Trophoblast cell (in vitro differentiated cells and primary cell): ENCODE measurements at regions not wholly inside any gene's neighbourhood (a gene's known extent, or its start where the extent isn't known, plus 50 kb on each side); places are given as distances from the start of the nearest gene placed in this dataset.

ENCODE experiments used
- DNase-seq, 2 donors: peaks; one replicate each; pipeline ENCODE4 v3.0.0-alpha.2; 2016
- H2AFZ ChIP-seq: 2 replicates; pipeline ENCODE4 v1.6.1; 2013; ENCODE audit warnings: low read length, moderate library complexity, mild to moderate bottlenecking; ENCODE audit not compliant: insufficient read depth, poor library complexity
- H2AK5ac ChIP-seq: 2 replicates; pipeline ENCODE4 v1.6.1; 2013; ENCODE audit warnings: mild to moderate bottlenecking, low read length
- H2BK120ac ChIP-seq: 2 replicates; pipeline ENCODE4 v1.6.1; 2013; ENCODE audit warnings: low read length, mild to moderate bottlenecking, moderate library complexity; ENCODE audit not compliant: insufficient read depth, poor library complexity
- H2BK12ac ChIP-seq: 2 replicates; pipeline ENCODE4 v1.6.1; 2013; ENCODE audit warnings: mild to moderate bottlenecking, low read length, moderate library complexity
- H2BK5ac ChIP-seq: 2 replicates; pipeline ENCODE4 v1.6.1; 2013; ENCODE audit warnings: low read length, low read depth, moderate library complexity, mild to moderate bottlenecking; ENCODE audit not compliant: poor library complexity
- H3K14ac ChIP-seq: 2 replicates; pipeline ENCODE4 v1.6.1; 2013; ENCODE audit warnings: mild to moderate bottlenecking, low read length
- H3K18ac ChIP-seq: 2 replicates; pipeline ENCODE4 v1.6.1; 2013; ENCODE audit warnings: mild to moderate bottlenecking, low read length
- H3K23ac ChIP-seq: 2 replicates; pipeline ENCODE4 v1.6.1; 2013; ENCODE audit warnings: low read length
- H3K27ac ChIP-seq: 2 replicates; pipeline ENCODE4 v1.5.1; 2013; ENCODE audit warnings: low read depth, mild to moderate bottlenecking, inconsistent platforms, low read length, moderate library complexity
- H3K27me3 ChIP-seq: 2 replicates; pipeline ENCODE4 v1.6.1; 2013; ENCODE audit warnings: inconsistent platforms, mild to moderate bottlenecking, low read length, moderate library complexity; ENCODE audit not compliant: insufficient read depth
- H3K36me3 ChIP-seq, 2 experiments: 1 replicate in 1 of 2; 2 replicates in 1 of 2; pipeline ENCODE4 v1.6.1; 2013; ENCODE audit warnings: low read length in 2 of 2, mild to moderate bottlenecking in 2 of 2, moderate library complexity in 1 of 2; ENCODE audit not compliant: insufficient read depth in 2 of 2, control insufficient read depth in 1 of 2
- H3K4ac ChIP-seq: 2 replicates; pipeline ENCODE4 v1.6.1; 2013; ENCODE audit warnings: low read depth, mild to moderate bottlenecking, low read length, moderate library complexity
- H3K4me1 ChIP-seq, 2 experiments: 1 replicate in 1 of 2; 2 replicates in 1 of 2; pipeline ENCODE4 v1.6.1; 2013; ENCODE audit warnings: low read length in 2 of 2, mild to moderate bottlenecking in 2 of 2, moderate library complexity in 1 of 2; ENCODE audit not compliant: insufficient read depth in 2 of 2, control insufficient read depth in 1 of 2
- H3K4me2 ChIP-seq: 2 replicates; pipeline ENCODE4 v1.6.1; 2013; ENCODE audit warnings: inconsistent platforms, mild to moderate bottlenecking, low read length, moderate library complexity
- H3K4me3 ChIP-seq: 2 replicates; pipeline ENCODE4 v1.5.1; 2013; ENCODE audit warnings: mild to moderate bottlenecking, low read depth, low read length, inconsistent platforms
- H3K79me1 ChIP-seq: one replicate; pipeline ENCODE4 v1.6.1; 2013; ENCODE audit warnings: low read length
- H3K79me2 ChIP-seq: 2 replicates; pipeline ENCODE4 v1.6.1; 2013; ENCODE audit warnings: low read length, mild to moderate bottlenecking; ENCODE audit not compliant: control insufficient read depth, insufficient read depth, poor library complexity
- H3K9ac ChIP-seq: 2 replicates; pipeline ENCODE4 v1.6.1; 2013; ENCODE audit warnings: mild to moderate bottlenecking, low read length
- H3K9me3 ChIP-seq: 2 replicates; pipeline ENCODE4 v1.6.1; 2013; ENCODE audit warnings: low read depth, mild to moderate bottlenecking, control low read depth, inconsistent platforms, low read length; ENCODE audit not compliant: insufficient read depth
- H4K12ac ChIP-seq: 2 replicates; pipeline ENCODE4 v1.6.1; 2013; ENCODE audit warnings: low read depth, mild to moderate bottlenecking, low read length, moderate library complexity
- H4K8ac ChIP-seq: 2 replicates; pipeline ENCODE4 v1.6.1; 2013; ENCODE audit warnings: low read depth, mild to moderate bottlenecking, low read length, moderate library complexity
- H4K91ac ChIP-seq: one replicate; pipeline ENCODE4 v1.6.1; 2013; ENCODE audit warnings: low read depth, mild to moderate bottlenecking, low read length, moderate library complexity
- WGBS: extraction: QIAGEN DNeasy Blood & Tissue Kit; methylation state at CpG from one replicate; pipeline ENCODE4 v1.1.7; 2013; ENCODE audit warnings: missing lambda C conversion rate; ENCODE audit not compliant: insufficient read length, insufficient coverage; ENCODE audit errors: extremely low coverage; 5-methylcytosine and 5-hydroxymethylcytosine counted together

GRCh38 chr4:126221717-126222340 lies 907.1 kb downstream of the FAT4 start:
- H4K91ac ChIP-seq = no peak overlapping the region
- H3K9ac ChIP-seq = no peak overlapping the region
- no peak overlapping the region for H3K23ac ChIP-seq
- H3K27ac ChIP-seq = no peak overlapping the region
- H3K4me2 ChIP-seq = no peak overlapping the region
- no peaks in the 10 kb centered on the region for H3K9me3 ChIP-seq
- H2BK120ac ChIP-seq = no peak overlapping the region
- H3K79me1 ChIP-seq = no peaks in the 10 kb centered on the region
- H3K36me3 ChIP-seq = no peaks in the 10 kb centered on the region
- no peaks in the 10 kb centered on the region for H3K27me3 ChIP-seq
- no peak overlapping the region for H4K8ac ChIP-seq
- no peak overlapping the region for H2BK12ac ChIP-seq
- no CpG with 5 or more reads among the region's 1 CpG for WGBS
- H3K4me1 ChIP-seq = no peaks in the 10 kb centered on the region
- no peak for DNase-seq
- no peak overlapping the region for H3K14ac ChIP-seq
- no peaks in the 10 kb centered on the region for H3K79me2 ChIP-seq
- no peak overlapping the region for H3K4me3 ChIP-seq
- H3K18ac ChIP-seq = no peak overlapping the region
- H4K12ac ChIP-seq = no peak overlapping the region
- no peak overlapping the region for H2AK5ac ChIP-seq
- H2AFZ ChIP-seq = no peak overlapping the region
- H3K4ac ChIP-seq = no peak overlapping the region
- no peak overlapping the region for H2BK5ac ChIP-seq

- no peak overlapping the region for H3K4ac ChIP-seq
- no peak overlapping the region for H3K14ac ChIP-seq
- no peaks in the 10 kb centered on the region for H3K79me1 ChIP-seq
- no peak overlapping the region for H3K4me3 ChIP-seq
- no peak overlapping the region for H4K12ac ChIP-seq
- no peaks in the 10 kb centered on the region for H3K27me3 ChIP-seq
- no peak overlapping the region for H2BK5ac ChIP-seq
- no peak overlapping the region for H3K18ac ChIP-seq
- H4K8ac ChIP-seq = no peak overlapping the region
- H3K9me3 ChIP-seq = no peaks in the 10 kb centered on the region
- H3K4me2 ChIP-seq = no peak overlapping the region
- DNase-seq = peak in 1 of 2 donors; percentile 45
- H3K79me2 ChIP-seq = no peaks in the 10 kb centered on the region
- H3K4me1 ChIP-seq = no peaks in the 10 kb centered on the region
- no peak overlapping the region for H2BK120ac ChIP-seq
- no peak overlapping the region for H3K27ac ChIP-seq
- no peaks in the 10 kb centered on the region for H3K36me3 ChIP-seq
- no peak overlapping the region for H3K23ac ChIP-seq
- H3K9ac ChIP-seq = no peak overlapping the region
- no peak overlapping the region for H2AFZ ChIP-seq
- H2BK12ac ChIP-seq = no peak overlapping the region
- H2AK5ac ChIP-seq = no peak overlapping the region
- no peak overlapping the region for H4K91ac ChIP-seq
- no CpG with 5 or more reads among the region's 2 CpGs for WGBS
Measured at GRCh38 chr4:126223784-126224407, 909.1 kb downstream of the FAT4 start.

- Histone ChIP-seq H3K79me2 (no peaks in the 10 kb centered on the region), H3K14ac (no peak overlapping the region), H4K8ac (no peak overlapping the region), H3K27ac (no peak overlapping the region), H3K23ac (no peak overlapping the region), H3K4me2 (no peak overlapping the region), H4K91ac (no peak overlapping the region), H3K27me3 (no peaks in the 10 kb centered on the region), H3K4me1 (no peaks in the 10 kb centered on the region), H3K18ac (no peak overlapping the region), H2AK5ac (no peak overlapping the region), H4K12ac (no peak overlapping the region), H3K4ac (no peak overlapping the region), H3K79me1 (no peaks in the 10 kb centered on the region), H2BK5ac (no peak overlapping the region), H2BK120ac (no peak overlapping the region), H3K36me3 (no peaks in the 10 kb centered on the region), H3K9ac (no peak overlapping the region), H3K9me3 (no peaks in the 10 kb centered on the region), H2AFZ (no peak overlapping the region), H2BK12ac (no peak overlapping the region), H3K4me3 (no peak overlapping the region)
- DNase-seq = no peak
- no CpG with 5 or more reads among the region's 4 CpGs for WGBS
Measured at GRCh38 chr4:126227428-126227827, 912.7 kb downstream of the FAT4 start.

- no CpG with 5 or more reads among the region's 1 CpG for WGBS
Measured at GRCh38 chr4:126230269-126230668, 915.5 kb downstream of the FAT4 start.

More at GRCh38 chr4:126230269-126230668, 915.5 kb downstream of the FAT4 start:
- no peak overlapping the region for H3K4ac ChIP-seq
- no peak overlapping the region for H3K9ac ChIP-seq
- H4K8ac ChIP-seq = no peak overlapping the region
- no peaks in the 10 kb centered on the region for H3K27me3 ChIP-seq
- no peak for DNase-seq
- H2AFZ ChIP-seq = no peak overlapping the region
- H3K23ac ChIP-seq = no peak overlapping the region
- no peak overlapping the region for H4K91ac ChIP-seq
- H3K4me1 ChIP-seq = no peaks in the 10 kb centered on the region
- H3K4me3 ChIP-seq = no peak overlapping the region
- no peak overlapping the region for H4K12ac ChIP-seq
- H3K27ac ChIP-seq = no peak overlapping the region
- H3K79me1 ChIP-seq = no peaks in the 10 kb centered on the region
- H3K79me2 ChIP-seq = no peaks in the 10 kb centered on the region
- H2BK5ac ChIP-seq = no peak overlapping the region
- H2BK120ac ChIP-seq = no peak overlapping the region
- no peaks in the 10 kb centered on the region for H3K9me3 ChIP-seq
- no peak overlapping the region for H3K4me2 ChIP-seq
- H2AK5ac ChIP-seq = no peak overlapping the region
- H3K14ac ChIP-seq = no peak overlapping the region
- no peaks in the 10 kb centered on the region for H3K36me3 ChIP-seq
- no peak overlapping the region for H2BK12ac ChIP-seq
- H3K18ac ChIP-seq = no peak overlapping the region
